Fibroblast of lung (primary cell): ENCODE measurements at regions not wholly inside any gene's neighbourhood (a gene's known extent, or its start where the extent isn't known, plus 50 kb on each side); places are given as distances from the start of the nearest gene placed in this dataset.

Experiments used
- DNase-seq, 2 donors: peaks; one replicate each; pipeline versions ENCODE4 v3.0.0 to v3.0.0-alpha.2; 2010; ENCODE audit warnings: low read depth in 2 of 2
- H2AFZ ChIP-seq: 2 replicates; pipeline ENCODE4 v1.5.1; 2012; ENCODE audit warnings: low read length, control low read depth, inconsistent platforms
- H3K27ac ChIP-seq: 2 replicates; pipeline ENCODE4 v1.5.1; 2011; ENCODE audit warnings: low read length, control low read depth; ENCODE audit not compliant: insufficient read depth
- H3K27me3 ChIP-seq: 2 replicates; pipeline ENCODE4 v1.5.1; 2011; ENCODE audit warnings: mild to moderate bottlenecking, low read length; ENCODE audit not compliant: control insufficient read depth, insufficient read depth
- H3K36me3 ChIP-seq: 2 replicates; pipeline ENCODE4 v1.5.1; 2011; ENCODE audit warnings: low read length; ENCODE audit not compliant: control insufficient read depth, insufficient read depth
- H3K4me1 ChIP-seq: 2 replicates; pipeline ENCODE4 v1.5.1; 2011; ENCODE audit warnings: low read length; ENCODE audit not compliant: control insufficient read depth, insufficient read depth; ENCODE audit errors: extremely low read depth
- H3K4me2 ChIP-seq: 2 replicates; pipeline ENCODE4 v1.5.1; 2011; ENCODE audit warnings: low read length, control low read depth; ENCODE audit not compliant: insufficient read depth; ENCODE audit errors: extremely low read depth
- H3K4me3 ChIP-seq, 4 experiments: fragments of 200-600 bp in 1 of 4; sonication (generic) in 1 of 4; replicated peaks in 1 of 4; 2 replicates each; pipeline ENCODE4 v1.5.1; 2011 to 2016; ENCODE audit warnings: low read length in 4 of 4, low read depth in 3 of 4, mild to moderate bottlenecking in 3 of 4, control low read depth in 2 of 4, inconsistent platforms in 1 of 4, mixed read lengths in 1 of 4; ENCODE audit not compliant: insufficient read depth in 1 of 4; ENCODE audit errors: control extremely low read depth in 1 of 4
- H3K79me2 ChIP-seq: 2 replicates; pipeline ENCODE4 v1.5.1; 2012; ENCODE audit warnings: mild to moderate bottlenecking, low read length, inconsistent platforms; ENCODE audit not compliant: control insufficient read depth, insufficient read depth
- H3K9ac ChIP-seq: 2 replicates; pipeline ENCODE4 v1.5.1; 2011; ENCODE audit warnings: mild to moderate bottlenecking, low read length, control low read depth; ENCODE audit not compliant: insufficient read depth
- H3K9me3 ChIP-seq: 2 replicates; pipeline ENCODE4 v1.5.1; 2012; ENCODE audit warnings: low read depth, low read length; ENCODE audit not compliant: control insufficient read depth, insufficient read depth
- H4K20me1 ChIP-seq: 2 replicates; pipeline ENCODE4 v1.5.1; 2011; ENCODE audit warnings: low read length; ENCODE audit not compliant: control insufficient read depth, insufficient read depth; ENCODE audit errors: extremely low read depth
- CTCF ChIP-seq, 2 donors: IDR thresholded peaks in 1 of 2; conservative IDR thresholded peaks in 1 of 2; 1 replicate in 1 of 2; 2 replicates in 1 of 2; pipeline ENCODE4 v1.5.1; 2011 to 2012; ENCODE audit warnings: low read length in 2 of 2, control low read depth in 1 of 2, inconsistent platforms in 1 of 2, low read depth in 1 of 2, mild to moderate bottlenecking in 1 of 2
- EZH2 ChIP-seq: IDR thresholded peaks from 2 replicates; pipeline ENCODE4 v1.5.1; 2012; ENCODE audit warnings: low read length, control low read depth, mild to moderate bottlenecking; ENCODE audit errors: missing control alignments

- no peaks in the 10 kb centered on the region for H3K4me1 ChIP-seq
- no peak for TF ChIP-seq CTCF (conservative IDR thresholded peaks at IDR 0.05 in 1 of 2, IDR thresholded peaks at IDR 0.05 in 1 of 2; ENCODE audit: low read depth in 1 of 2, low read length in 2 of 2)
- no peak for TF ChIP-seq EZH2
- H2AFZ ChIP-seq = no peak overlapping the region
- no peaks in the 10 kb centered on the region for H4K20me1 ChIP-seq
- H3K9me3 ChIP-seq = no peaks in the 10 kb centered on the region
- H3K27ac ChIP-seq = no peak overlapping the region
- no peak overlapping the region for H3K4me2 ChIP-seq
- H3K79me2 ChIP-seq = no peaks in the 10 kb centered on the region
- no peaks in the 10 kb centered on the region for H3K36me3 ChIP-seq
- H3K27me3 ChIP-seq = no peaks in the 10 kb centered on the region
- no peak overlapping the region for H3K9ac ChIP-seq
- no peak for DNase-seq
- H3K4me3 ChIP-seq = no peak overlapping the region
Measured at GRCh38 chr2:66331176-66331575, 103.7 kb upstream of the MEIS1 start.

GRCh38 chr2:66329081-66329605 is 105.8 kb upstream of the MEIS1 start:
- Histone ChIP-seq H2AFZ (no peak overlapping the region), H3K4me3 (no peak overlapping the region), H3K9me3 (no peaks in the 10 kb centered on the region), H3K4me1 (no peaks in the 10 kb centered on the region), H3K27ac (no peak overlapping the region), H3K4me2 (no peak overlapping the region), H3K79me2 (no peaks in the 10 kb centered on the region), H3K9ac (no peak overlapping the region), H4K20me1 (no peaks in the 10 kb centered on the region), H3K27me3 (no peaks in the 10 kb centered on the region), H3K36me3 (no peaks in the 10 kb centered on the region)
- no peak for DNase-seq
- TF ChIP-seq EZH2 (no peak), CTCF (conservative IDR thresholded peaks at IDR 0.05 in 1 of 2, IDR thresholded peaks at IDR 0.05 in 1 of 2; ENCODE audit: low read depth in 1 of 2, low read length in 2 of 2) (no peak)

GRCh38 chr2:66327066-66327740 is 107.7 kb upstream of the MEIS1 start:
- Histone ChIP-seq H3K27me3 (no peaks in the 10 kb centered on the region), H3K4me1 (no peaks in the 10 kb centered on the region), H2AFZ (no peak overlapping the region), H3K79me2 (no peaks in the 10 kb centered on the region), H4K20me1 (no peaks in the 10 kb centered on the region), H3K27ac (no peak overlapping the region), H3K4me2 (no peak overlapping the region), H3K9me3 (no peaks in the 10 kb centered on the region), H3K4me3 (no peak overlapping the region), H3K36me3 (no peaks in the 10 kb centered on the region), H3K9ac (no peak overlapping the region)
- no peak for DNase-seq
- no peak for TF ChIP-seq CTCF (conservative IDR thresholded peaks at IDR 0.05 in 1 of 2, IDR thresholded peaks at IDR 0.05 in 1 of 2; ENCODE audit: low read depth in 1 of 2, low read length in 2 of 2)
- TF ChIP-seq EZH2 = no peak
